ENCODE measurements at regions not wholly inside any gene's neighbourhood (a gene's known extent, or its start where the extent isn't known, plus 50 kb on each side); places are given as distances from the start of the nearest gene placed in this dataset.

- Histone ChIP-seq H2BK15ac (ENCODE audit: low read depth, low read length) (no peak overlapping the region), H3K9ac (ENCODE audit: low read depth, low read length) (no peak overlapping the region), H3K36me3 (ENCODE audit: control insufficient read depth, insufficient read depth, low read length) (no peaks in the 10 kb centered on the region), H3K23ac (ENCODE audit: low read depth, low read length) (no peak overlapping the region), H2BK5ac (ENCODE audit: low read depth, low read length, poor library complexity, severe bottlenecking) (no peak overlapping the region), H2AK5ac (ENCODE audit: low read depth, low read length) (no peak overlapping the region), H3K9me1 (ENCODE audit: insufficient read depth, low read length) (no peaks in the 10 kb centered on the region), H3K9me3 (ENCODE audit: control insufficient read depth, insufficient read depth, low read length) (no peaks in the 10 kb centered on the region), H3K14ac (replicated peaks; ENCODE audit: low read depth, low read length) (no peak overlapping the region), H2BK20ac (ENCODE audit: low read depth, low read length) (no peak overlapping the region), H3K18ac (ENCODE audit: low read depth, low read length) (no peak overlapping the region), H3K4ac (ENCODE audit: low read depth, low read length) (no peak overlapping the region), H4K91ac (ENCODE audit: insufficient read depth, low read depth, low read length) (no peak overlapping the region), H3K79me1 (ENCODE audit: low read depth in 1 of 2, low read length in 2 of 2) (no peaks in the 10 kb centered on the region), H3K4me3 (ENCODE audit: insufficient read depth, low read depth, low read length) (no peak overlapping the region), H3K56ac (ENCODE audit: extremely low read depth, insufficient read depth, low read length) (no peak overlapping the region), H3K27ac (ENCODE audit: insufficient read depth, low read length) (no peak overlapping the region), H3K4me2 (ENCODE audit: low read depth, low read length) (no peak overlapping the region), H4K5ac (ENCODE audit: low read depth, low read length) (no peak overlapping the region), H2AFZ (replicated peaks; ENCODE audit: low read length, poor library complexity) (no peak overlapping the region), H2AK9ac (replicated peaks; ENCODE audit: low read depth, low read length, poor library complexity) (no peak overlapping the region), H3K4me1 (ENCODE audit: control insufficient read depth, insufficient read depth, low read length) (peaks cover 5% of the 10 kb centered on the region; the same call in 1 of the 2 replicates), H3K27me3 (ENCODE audit: control insufficient read depth, insufficient read depth, low read length) (no peaks in the 10 kb centered on the region; the same call in none of the 2 replicates), H4K8ac (ENCODE audit: low read depth in 2 of 2, low read length in 2 of 2) (no peak overlapping the region), H2BK120ac (ENCODE audit: low read depth, low read length) (no peak overlapping the region), H4K20me1 (ENCODE audit: insufficient read depth, low read length) (no peaks in the 10 kb centered on the region)
- ChIA-PET POLR2A (ENCODE audit: unreplicated experiment) (no interaction called here), CTCF (no interaction called here)
- dilution Hi-C loops (cut with HindIII; ENCODE audit: low sequenced_read_pairs, unreplicated experiment): no loop called here
- BruUV-seq (replicated peaks): no TSS peak
- DNase-seq: no peak
- WGBS, 2 experiments (ENCODE audit: extremely low coverage in 2 of 2, insufficient read length in 1 of 2): no CpG with 5 or more reads among the region's 3 CpGs
- intact Hi-C loops (cut with micrococcal nuclease): no loop called here
- TF ChIP-seq ELK1 (IDR thresholded peaks at IDR 0.05; ENCODE audit: borderline replicate concordance, low read depth, low read length): no peak
- no peak for TF ChIP-seq BHLHE40 (IDR thresholded peaks at IDR 0.05; ENCODE audit: low read depth, low read length)
- TF ChIP-seq RAD21 (IDR thresholded peaks at IDR 0.05; ENCODE audit: low read length): no peak
- no peak for ATAC-seq (ENCODE audit: low read depth)
- in situ Hi-C loops (cut with MboI; ENCODE audit: low sequenced_read_pairs): no loop called here
These were observed 610.2 kb upstream of the NOX3 start for GRCh38 chr6:156065849-156066248.
